Endothelial cell of umbilical vein (primary cell): ENCODE measurements at regions not wholly inside any gene's neighbourhood (a gene's known extent, or its start where the extent isn't known, plus 50 kb on each side); places are given as distances from the start of the nearest gene placed in this dataset.

Experiments
- BruUV-seq: library from RNA; stranded (reverse); fragments of 400-500 nt; replicated peaks from 2 replicates; lab custom pipeline; 2021; lab: Mats Ljungman, UMichigan
- CTCF ChIA-PET: fragments of 300-600, 350-600 bp; sonication (Branson Sonifier 250); formaldehyde crosslinking; loops from one replicate; lab custom pipeline; 2021; ENCODE audit warnings: antibody characterized with exemption, inconsistent platforms; lab: Charles Lee
- POLR2A ChIA-PET: fragments of 300-600, 350-600 bp; sonication (Branson Sonifier 250); formaldehyde crosslinking; loops from one replicate; lab custom pipeline; 2021; ENCODE audit warnings: antibody characterized with exemption, inconsistent platforms; lab: Charles Lee
- DNase-seq: peaks from one replicate; pipeline ENCODE4 v3.0.0-alpha.2; 2011; ENCODE audit warnings: low read depth, low spot score
- FAIRE-seq: peaks from 2 replicates; lab custom pipeline; 2011; peaks lifted over from hg19 to GRCh38; lab: Jason Lieb, UNC
- H2AFZ ChIP-seq: 2 replicates; pipeline ENCODE4 v1.6.0; 2012; ENCODE audit warnings: low read depth, low read length, control low read depth, inconsistent platforms
- H3K27ac ChIP-seq: 2 replicates; pipeline ENCODE4 v1.5.1; 2011; ENCODE audit warnings: low read depth, mild to moderate bottlenecking, control low read depth, low read length, moderate library complexity; ENCODE audit not compliant: insufficient read depth
- H3K27me3 ChIP-seq, 2 experiments: 2 replicates each; pipeline versions ENCODE4 v1.6.0 to v1.6.1; 2011; ENCODE audit warnings: low read length in 2 of 2, mixed read lengths in 1 of 2; ENCODE audit not compliant: control insufficient read depth in 2 of 2, insufficient read depth in 2 of 2
- H3K36me3 ChIP-seq, 2 experiments: 2 replicates in 1 of 2; 3 replicates in 1 of 2; pipeline ENCODE4 v1.5.1; 2011; ENCODE audit warnings: low read length in 2 of 2, mild to moderate bottlenecking in 1 of 2, moderate library complexity in 1 of 2; ENCODE audit not compliant: control insufficient read depth in 2 of 2, insufficient read depth in 2 of 2; ENCODE audit errors: extremely low read depth in 1 of 2
- H3K4me1 ChIP-seq: 3 replicates; pipeline ENCODE4 v1.5.1; 2011; ENCODE audit warnings: mild to moderate bottlenecking, low read length; ENCODE audit not compliant: control insufficient read depth, insufficient read depth; ENCODE audit errors: extremely low read depth
- H3K4me2 ChIP-seq: 2 replicates; pipeline ENCODE4 v1.6.1; 2011; ENCODE audit warnings: low read length, control low read depth, mixed read lengths; ENCODE audit not compliant: insufficient read depth
- H3K4me3 ChIP-seq, 3 experiments: fragments of 200-600 bp in 1 of 3; sonication (generic), shearing (Covaris generic) in 1 of 3; replicated peaks in 1 of 3; 2 replicates each; pipeline ENCODE4 v1.5.1; 2011 to 2016; ENCODE audit warnings: control low read depth in 3 of 3, low read length in 3 of 3, mild to moderate bottlenecking in 2 of 3, inconsistent platforms in 1 of 3, low read depth in 1 of 3, moderate library complexity in 1 of 3; ENCODE audit not compliant: insufficient read depth in 1 of 3
- H3K79me2 ChIP-seq: 2 replicates; pipeline ENCODE4 v1.6.0; 2012; ENCODE audit warnings: low read length, inconsistent platforms; ENCODE audit not compliant: control insufficient read depth, insufficient read depth
- H3K9ac ChIP-seq: replicated peaks from 2 replicates; pipeline ENCODE3; 2011; ENCODE audit warnings: low read length, control low read depth; ENCODE audit not compliant: insufficient read depth; ENCODE audit errors: extremely low read depth
- H3K9me1 ChIP-seq: replicated peaks from 3 replicates; pipeline ENCODE4 v1.6.0; 2011; ENCODE audit warnings: mild to moderate bottlenecking, low read length; ENCODE audit not compliant: control insufficient read depth, insufficient read depth; ENCODE audit errors: extremely low read depth
- H3K9me3 ChIP-seq: replicated peaks from 2 replicates; pipeline ENCODE4 v1.5.1; 2012; ENCODE audit warnings: low read length, inconsistent platforms; ENCODE audit not compliant: control insufficient read depth, insufficient read depth
- H4K20me1 ChIP-seq: replicated peaks from 2 replicates; pipeline ENCODE3; 2011; ENCODE audit warnings: mild to moderate bottlenecking, low read length; ENCODE audit not compliant: control insufficient read depth, insufficient read depth; ENCODE audit errors: extremely low read depth
- EZH2 ChIP-seq: IDR thresholded peaks from 2 replicates; pipeline ENCODE4 v1.6.1; 2012; ENCODE audit warnings: borderline replicate concordance, low read depth, mild to moderate bottlenecking, moderate library complexity, low read length, inconsistent platforms; ENCODE audit not compliant: severe bottlenecking
- FOS ChIP-seq: IDR thresholded peaks from 2 replicates; pipeline ENCODE4 v1.6.1; 2011; ENCODE audit warnings: mild to moderate bottlenecking, low read length, moderate library complexity, borderline replicate concordance; ENCODE audit not compliant: insufficient read depth
- GATA2 ChIP-seq: IDR thresholded peaks from 2 replicates; pipeline ENCODE4 v1.7.0; 2011; ENCODE audit warnings: low read depth, mild to moderate bottlenecking, moderate library complexity, mixed read lengths, low read length; ENCODE audit not compliant: insufficient read length, insufficient read depth
- JUN ChIP-seq: IDR thresholded peaks from 2 replicates; pipeline ENCODE4 v1.6.1; 2011; ENCODE audit warnings: borderline replicate concordance, low read depth; ENCODE audit not compliant: insufficient read length, insufficient read depth
- MYC ChIP-seq: IDR thresholded peaks from one replicate; pipeline ENCODE4 v1.6.1; 2011; ENCODE audit warnings: mild to moderate bottlenecking, low read depth, low read length
- POLR2A ChIP-seq: IDR thresholded peaks from 2 replicates; pipeline ENCODE4 v1.6.1; 2012; ENCODE audit warnings: low read depth, mild to moderate bottlenecking, control low read depth, low read length
- POLR2AphosphoS5 ChIP-seq: IDR thresholded peaks from 2 replicates; pipeline ENCODE4 v1.6.1; 2012; ENCODE audit warnings: low read depth, mild to moderate bottlenecking, control low read depth, low read length, moderate library complexity; ENCODE audit not compliant: insufficient read depth
- dilution Hi-C: fragments of 300-500 bp; cut with MboI; formaldehyde crosslinking; loops from one replicate; pipeline ENCODE4 v1.15.0; 2019; ENCODE audit warnings: low sequenced_read_pairs; ENCODE audit not compliant: extremely low pct_ligation_motif_present
- intact Hi-C: fragments of 100-400 bp; cut with micrococcal nuclease; formaldehyde crosslinking; loops from one replicate; pipeline ENCODE4 v1.10.0; 2022
- TF ChIP-seq, protein P1 (sequence below), 2 donors: IDR thresholded peaks; 1 replicate in 1 of 2; 2 replicates in 1 of 2; pipeline ENCODE4 v1.5.1; 2011; ENCODE audit warnings: low read length in 2 of 2, mild to moderate bottlenecking in 2 of 2, moderate library complexity in 2 of 2, control low read depth in 1 of 2, inconsistent platforms in 1 of 2, low read depth in 1 of 2; ENCODE audit not compliant: insufficient read depth in 1 of 2; ENCODE audit errors: extremely low read depth in 1 of 2
- TF ChIP-seq, protein P2 (sequence below): IDR thresholded peaks from 2 replicates; pipeline ENCODE4 v1.6.1; 2011; ENCODE audit not compliant: insufficient read depth, insufficient read length

DNA sequence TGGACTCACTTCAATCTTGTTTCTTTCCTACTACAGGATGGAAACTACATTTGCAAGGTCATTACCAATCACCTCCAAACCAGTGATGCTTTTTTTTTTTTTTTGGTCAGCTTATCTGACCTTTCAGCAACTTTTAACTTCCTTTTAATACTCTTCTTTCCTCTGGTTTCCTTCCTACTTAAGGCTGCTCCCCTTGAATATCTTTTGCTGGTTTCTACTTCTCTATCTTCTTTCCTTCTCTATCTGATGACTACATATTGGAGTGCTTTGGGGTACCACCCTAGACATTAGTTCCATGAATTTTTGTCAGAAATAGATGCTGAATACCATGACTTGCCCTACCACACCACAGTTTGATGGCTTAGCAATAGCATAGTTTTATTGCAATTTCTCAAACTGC, 197.7 kb upstream of the DDHD1 start:
- H3K27ac ChIP-seq, result no peak overlapping the region
- BruUV-seq, result no TSS peak
- ChIA-PET CTCF (no interaction called here), POLR2A (no interaction called here)
- dilution Hi-C loops (no loop called here), intact Hi-C loops (no loop called here)
- H3K4me3 ChIP-seq, result no peak overlapping the region
- no peaks in the 10 kb centered on the region for H3K36me3 ChIP-seq
- no peak for DNase-seq
- H3K79me2 ChIP-seq, result no peaks in the 10 kb centered on the region
- no peak overlapping the region for H3K9ac ChIP-seq
- no peaks in the 10 kb centered on the region for H3K27me3 ChIP-seq
- TF ChIP-seq GATA2, result no peak
- no peak for FAIRE-seq
- H2AFZ ChIP-seq, result no peak overlapping the region
- H3K9me3 ChIP-seq, result no peaks in the 10 kb centered on the region
- no peaks in the 10 kb centered on the region for H4K20me1 ChIP-seq
- H3K4me2 ChIP-seq, result no peak overlapping the region
- peaks cover 7% of the 10 kb centered on the region for H3K4me1 ChIP-seq
- H3K9me1 ChIP-seq, result no peaks in the 10 kb centered on the region

DNA sequence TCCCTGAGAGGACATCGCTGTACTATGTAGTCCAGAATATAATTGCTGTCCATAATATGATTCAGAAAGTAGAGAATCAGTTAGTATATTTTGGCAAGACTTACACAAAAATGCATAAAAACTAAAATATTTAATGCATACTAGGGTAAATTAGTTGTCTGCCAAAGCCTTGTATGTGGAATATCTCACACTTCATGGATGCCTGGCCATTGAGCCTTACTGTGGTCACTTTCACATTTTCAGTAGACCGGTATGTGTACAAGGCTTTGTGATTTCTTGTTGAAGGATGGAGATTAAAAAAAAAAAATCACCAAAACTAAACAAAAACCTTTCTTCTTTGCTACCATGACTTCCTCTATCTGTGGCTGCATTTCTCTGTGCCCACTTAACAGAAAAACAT, 197.3 kb upstream of the DDHD1 start:
- H3K27ac ChIP-seq, result no peak overlapping the region
- dilution Hi-C loops (no loop called here), intact Hi-C loops (no loop called here)
- no peak overlapping the region for H3K9ac ChIP-seq
- no peak overlapping the region for H3K4me3 ChIP-seq
- H3K9me1 ChIP-seq, result no peaks in the 10 kb centered on the region
- H2AFZ ChIP-seq, result no peak overlapping the region
- no peaks in the 10 kb centered on the region for H4K20me1 ChIP-seq
- H3K36me3 ChIP-seq, result no peaks in the 10 kb centered on the region
- POLR2A ChIA-PET, result no interaction called here
- no peaks in the 10 kb centered on the region for H3K9me3 ChIP-seq
- CTCF ChIA-PET, result no interaction called here
- H3K79me2 ChIP-seq, result no peaks in the 10 kb centered on the region
- no peak for FAIRE-seq
- H3K4me1 ChIP-seq, result peaks cover 3% of the 10 kb centered on the region
- no TSS peak for BruUV-seq
- H3K4me2 ChIP-seq, result no peak overlapping the region
- no peaks in the 10 kb centered on the region for H3K27me3 ChIP-seq
- TF ChIP-seq, protein P1, sequence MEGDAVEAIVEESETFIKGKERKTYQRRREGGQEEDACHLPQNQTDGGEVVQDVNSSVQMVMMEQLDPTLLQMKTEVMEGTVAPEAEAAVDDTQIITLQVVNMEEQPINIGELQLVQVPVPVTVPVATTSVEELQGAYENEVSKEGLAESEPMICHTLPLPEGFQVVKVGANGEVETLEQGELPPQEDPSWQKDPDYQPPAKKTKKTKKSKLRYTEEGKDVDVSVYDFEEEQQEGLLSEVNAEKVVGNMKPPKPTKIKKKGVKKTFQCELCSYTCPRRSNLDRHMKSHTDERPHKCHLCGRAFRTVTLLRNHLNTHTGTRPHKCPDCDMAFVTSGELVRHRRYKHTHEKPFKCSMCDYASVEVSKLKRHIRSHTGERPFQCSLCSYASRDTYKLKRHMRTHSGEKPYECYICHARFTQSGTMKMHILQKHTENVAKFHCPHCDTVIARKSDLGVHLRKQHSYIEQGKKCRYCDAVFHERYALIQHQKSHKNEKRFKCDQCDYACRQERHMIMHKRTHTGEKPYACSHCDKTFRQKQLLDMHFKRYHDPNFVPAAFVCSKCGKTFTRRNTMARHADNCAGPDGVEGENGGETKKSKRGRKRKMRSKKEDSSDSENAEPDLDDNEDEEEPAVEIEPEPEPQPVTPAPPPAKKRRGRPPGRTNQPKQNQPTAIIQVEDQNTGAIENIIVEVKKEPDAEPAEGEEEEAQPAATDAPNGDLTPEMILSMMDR (IDR thresholded peaks at IDR 0.05; ENCODE audit: extremely low read depth in 1 of 2, insufficient read depth in 1 of 2, low read depth in 1 of 2, low read length in 2 of 2), result no peak
- TF ChIP-seq JUN (no peak), FOS (no peak), POLR2AphosphoS5 (no peak), EZH2 (no peak), MYC (no peak), GATA2 (no peak), POLR2A (no peak)
- TF ChIP-seq, protein P2, sequence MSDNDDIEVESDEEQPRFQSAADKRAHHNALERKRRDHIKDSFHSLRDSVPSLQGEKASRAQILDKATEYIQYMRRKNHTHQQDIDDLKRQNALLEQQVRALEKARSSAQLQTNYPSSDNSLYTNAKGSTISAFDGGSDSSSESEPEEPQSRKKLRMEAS, result no peak
- DNase-seq, result no peak
